ENCODE measurements at regions not wholly inside any gene's neighbourhood (a gene's known extent, or its start where the extent isn't known, plus 50 kb on each side); places are given as distances from the start of the nearest gene placed in this dataset.
A peak's percentile ranks its signal among the peaks of the same experiment; 100 is the strongest.
"Not testable (repeated sequence)": the region's sequence is repeated elsewhere in the genome, so short reads cannot be mapped to it uniquely, and the experiment has no call there.

- no peak for DNase-seq
Observed at GRCh38 chr20:23147647-23147963, 61.5 kb upstream of the CD93 start.

- DNase-seq: no peak
Observed at GRCh38 chr20:23146857-23147637, 60.9 kb upstream of the CD93 start.

- DNase-seq: no peak
Observed at GRCh38 chr20:23146181-23146580, 60.1 kb upstream of the CD93 start.

GRCh38 chr20:23145281-23145700 lies 59.2 kb upstream of the CD93 start:
- no peak for DNase-seq

GRCh38 chr20:23144856-23145255 lies 58.7 kb upstream of the CD93 start:
- peak; percentile 25 for DNase-seq

GRCh38 chr20:23143986-23144690 lies 58.0 kb upstream of the CD93 start:
- no peak for DNase-seq

- no peak for DNase-seq
Observed at GRCh38 chr20:23143098-23143497, 57.0 kb upstream of the CD93 start.

- no peak for DNase-seq
Observed at GRCh38 chr20:23142162-23143050, 56.3 kb upstream of the CD93 start.

GRCh38 chr20:23141450-23142161 lies 55.5 kb upstream of the CD93 start:
- DNase-seq: no peak

- no peak for DNase-seq
Observed at GRCh38 chr20:23140991-23141390, 54.9 kb upstream of the CD93 start.

GRCh38 chr20:23139984-23140383 lies 53.9 kb upstream of the CD93 start:
- DNase-seq: not testable (repeated sequence)

GRCh38 chr20:23139524-23139923 lies 53.4 kb upstream of the CD93 start:
- no peak for DNase-seq

GRCh38 chr20:23138682-23139081 lies 52.6 kb upstream of the CD93 start:
- DNase-seq: no peak

GRCh38 chr20:23138226-23138625 lies 52.1 kb upstream of the CD93 start:
- no peak for DNase-seq

- DNase-seq: peak; percentile 52
Observed at GRCh38 chr20:23136893-23137745, 51.0 kb upstream of the CD93 start.

GRCh38 chr20:23135449-23136420 lies 49.6 kb upstream of the CD93 start:
- no peak for DNase-seq
